HepG2 (cell line): ENCODE measurements at regions not wholly inside any gene's neighbourhood (a gene's known extent, or its start where the extent isn't known, plus 50 kb on each side); places are given as distances from the start of the nearest gene placed in this dataset.

ENCODE experiments used
- ATAC-seq: fragments of 200-7000 bp; cut with Tn5 transposase; 3 replicates; pipeline ENCODE4 v1.9.1; 2020; ENCODE audit warnings: mild to moderate bottlenecking, moderate library complexity
- BruUV-seq: library from RNA; stranded (reverse); fragments of 400-500 nt; replicated peaks from 2 replicates; lab custom pipeline; 2021; lab: Mats Ljungman, UMichigan
- CTCF ChIA-PET: fragments of 300-600 bp; formaldehyde crosslinking; extraction: SDS; loops from one replicate; lab custom pipeline; 2021; ENCODE audit warnings: low total read pairs, inconsistent platforms, low intra/inter-chr PET ratio; lab: Yijun Ruan, JAX
- POLR2A ChIA-PET: fragments of 350-600 bp; sonication (Branson Sonifier 250); formaldehyde crosslinking; loops from one replicate; lab custom pipeline; 2020; ENCODE audit warnings: antibody characterized with exemption, inconsistent platforms; lab: Yijun Ruan, JAX
- DNase-seq: peaks from one replicate; pipeline ENCODE4 v3.0.0-alpha.2; 2015; ENCODE audit warnings: low spot score
- FAIRE-seq: peaks from 3 replicates; lab custom pipeline; 2011; peaks lifted over from hg19 to GRCh38; lab: Jason Lieb, UNC
- H2AFZ ChIP-seq: one replicate; pipeline ENCODE4 v1.6.1; 2011; ENCODE audit warnings: low read length, inconsistent platforms
- H3K27ac ChIP-seq: fragments of 300-600 bp; 3 replicates; pipeline ENCODE4 v1.8.0; 2011; ENCODE audit warnings: mixed run types, mild to moderate bottlenecking, mixed read lengths, low read length, inconsistent platforms; ENCODE audit not compliant: insufficient read depth; ENCODE audit errors: extremely low read length
- H3K27me3 ChIP-seq, 2 experiments: fragments of 200-600 bp in 1 of 2; 2 replicates in 1 of 2; 3 replicates in 1 of 2; pipeline versions ENCODE4 v1.6.0 to v1.8.0; 2011; ENCODE audit warnings: low read length in 2 of 2, mild to moderate bottlenecking in 2 of 2, moderate library complexity in 2 of 2, inconsistent platforms in 1 of 2; ENCODE audit not compliant: insufficient read depth in 2 of 2, control insufficient read depth in 1 of 2
- H3K36me3 ChIP-seq, 2 experiments: fragments of 200-600 bp in 1 of 2; replicated peaks in 1 of 2; 2 replicates in 1 of 2; 3 replicates in 1 of 2; pipeline versions ENCODE4 v1.5.1 to v1.8.0; 2011; ENCODE audit warnings: low read length in 2 of 2, inconsistent platforms in 1 of 2; ENCODE audit not compliant: insufficient read depth in 2 of 2, control insufficient read depth in 1 of 2
- H3K4me1 ChIP-seq: 2 replicates; pipeline ENCODE4 v1.5.1; 2012; ENCODE audit warnings: low read length, inconsistent platforms; ENCODE audit not compliant: insufficient read depth
- H3K4me2 ChIP-seq: 2 replicates; pipeline ENCODE4 v1.6.0; 2011; ENCODE audit warnings: low read depth, low read length, inconsistent platforms
- H3K4me3 ChIP-seq, 3 experiments: fragments of 200-600 bp in 1 of 3; sonication (generic), shearing (Covaris generic) in 1 of 3; replicated peaks in 1 of 3; 2 replicates each; pipeline ENCODE4 v1.5.1; 2011 to 2016; ENCODE audit warnings: low read length in 3 of 3, inconsistent platforms in 2 of 3, low read depth in 2 of 3, mild to moderate bottlenecking in 2 of 3, control low read depth in 1 of 3, mixed read lengths in 1 of 3; ENCODE audit not compliant: insufficient read depth in 1 of 3
- H3K79me2 ChIP-seq: one replicate; pipeline ENCODE4 v1.6.1; 2011; ENCODE audit warnings: low read length, inconsistent platforms; ENCODE audit not compliant: insufficient read depth
- H3K9ac ChIP-seq: 2 replicates; pipeline ENCODE4 v1.6.0; 2011; ENCODE audit warnings: mild to moderate bottlenecking, low read depth, low read length, inconsistent platforms; ENCODE audit not compliant: insufficient read depth
- H3K9me3 ChIP-seq: 2 replicates; pipeline ENCODE4 v1.5.1; 2012; ENCODE audit warnings: mild to moderate bottlenecking, low read length
- H4K20me1 ChIP-seq: 2 replicates; pipeline ENCODE4 v1.6.0; 2011; ENCODE audit warnings: inconsistent platforms, mild to moderate bottlenecking, low read length, moderate library complexity; ENCODE audit not compliant: insufficient read depth
- JUND ChIP-seq: sonication (generic); formaldehyde crosslinking; IDR thresholded peaks from 2 replicates; pipeline ENCODE4 v1.8.0; 2022; ENCODE audit warnings: mild to moderate bottlenecking, missing genetic modification reagents
- MTERF4 ChIP-seq: sonication (generic); formaldehyde crosslinking; IDR thresholded peaks from 2 replicates; pipeline ENCODE4 v1.8.0; 2023; ENCODE audit warnings: mild to moderate bottlenecking, missing genetic modification reagents
- ZBTB49 ChIP-seq: sonication (generic); formaldehyde crosslinking; IDR thresholded peaks from 2 replicates; pipeline ENCODE4 v1.4.0; 2020; ENCODE audit warnings: missing genetic modification reagents, borderline replicate concordance
- ZNF251 ChIP-seq: sonication (generic); formaldehyde crosslinking; IDR thresholded peaks from 2 replicates; pipeline ENCODE4 v1.9.0; 2021; ENCODE audit warnings: mild to moderate bottlenecking, missing genetic modification reagents
- ZNF350 ChIP-seq: sonication (generic); formaldehyde crosslinking; IDR thresholded peaks from 2 replicates; pipeline ENCODE4 v1.4.0; 2020; ENCODE audit warnings: mild to moderate bottlenecking, low read depth, missing genetic modification reagents, borderline replicate concordance
- WGBS: methylation state at CpG from one replicate; pipeline ENCODE4 v1.1.6; 2017; ENCODE audit warnings: low lambda C conversion rate; 5-methylcytosine and 5-hydroxymethylcytosine counted together
- in situ Hi-C: cut with HindIII; loops from 2 replicates; pipeline ENCODE4 v1.10.0; 2017; ENCODE audit warnings: low pct_unique_long_range_greater_than_20kb; ENCODE audit not compliant: extremely low pct_ligation_motif_present
- intact Hi-C: fragments of 100-400 bp; cut with micrococcal nuclease; formaldehyde crosslinking; loops from one replicate; pipeline ENCODE4 v1.10.0; 2022; ENCODE audit not compliant: unreplicated experiment

GRCh38 chr16:22683730-22684573 lies 130.0 kb upstream of the HS3ST2 start:
- Histone ChIP-seq H3K4me1 (peaks cover 5% of the 10 kb centered on the region), H3K9me3 (peaks cover 9% of the 10 kb centered on the region), H2AFZ (no peak overlapping the region), H3K27me3 (peaks cover 0 to 7% of the 10 kb centered on the region in 2 experiments; a peak in 1 of 5 replicates), H3K79me2 (no peaks in the 10 kb centered on the region), H3K9ac (no peak overlapping the region), H3K27ac (no peak overlapping the region), H4K20me1 (no peaks in the 10 kb centered on the region), H3K36me3 (no peaks in the 10 kb centered on the region), H3K4me3 (no peak overlapping the region), H3K4me2 (no peak overlapping the region)
- no TSS peak for BruUV-seq
- DNase-seq (no peak), ATAC-seq (peak; percentile 15; the same call in 2 of the 3 replicates), FAIRE-seq (no peak)
- 0 out of 2 replicates have a peak, but pooled peaks have one; percentile 26 for TF ChIP-seq JUND (CRISPR knock-in tag)
- TF ChIP-seq MTERF4 (CRISPR knock-in tag) = 0 out of 2 replicates have a peak, but pooled peaks have one; percentile 46
- no peak for TF ChIP-seq ZBTB49 (CRISPR knock-in tag)
- TF ChIP-seq ZNF350 (CRISPR knock-in tag) = no peak
- 0 out of 2 replicates have a peak, but pooled peaks have one; percentile 54 for TF ChIP-seq ZNF251 (CRISPR knock-in tag)
- in situ Hi-C loops = no loop called here
- WGBS = 18% methylated on average over 4 of the region's 4 CpGs
- intact Hi-C loops = no loop called here
- POLR2A ChIA-PET = no interaction called here
- CTCF ChIA-PET = no interaction called here
